MM.1S (cell line): ENCODE measurements at regions not wholly inside any gene's neighbourhood (a gene's known extent, or its start where the extent isn't known, plus 50 kb on each side); places are given as distances from the start of the nearest gene placed in this dataset.

Experiments
- DNase-seq: peaks from one replicate; pipeline ENCODE4 v3.0.0-alpha.2; 2015
- H2AFZ ChIP-seq: fragments of 300-600 bp; sonication (generic); 2 replicates; pipeline ENCODE4 v1.6.0; 2016; ENCODE audit warnings: antibody characterized with exemption, low read length
- H3F3A ChIP-seq: fragments of 300-600 bp; sonication (generic); 2 replicates; pipeline ENCODE4 v1.6.1; 2016; ENCODE audit warnings: mild to moderate bottlenecking, antibody characterized with exemption, low read length, moderate library complexity, mixed read lengths; ENCODE audit not compliant: insufficient read depth
- H3K27ac ChIP-seq: fragments of 300-600 bp; sonication (generic); 2 replicates; pipeline ENCODE4 v1.5.1; 2016; ENCODE audit warnings: mild to moderate bottlenecking, low read length
- H3K27me3 ChIP-seq: fragments of 300-600 bp; sonication (generic); replicated peaks from 2 replicates; pipeline ENCODE4 v1.6.0; 2016; ENCODE audit warnings: low read length; ENCODE audit not compliant: insufficient read depth
- H3K36me3 ChIP-seq: fragments of 300-600 bp; sonication (generic); replicated peaks from 2 replicates; pipeline ENCODE4 v1.6.1; 2016; ENCODE audit warnings: mild to moderate bottlenecking, low read length, mixed read lengths; ENCODE audit not compliant: insufficient read depth
- H3K4me1 ChIP-seq: fragments of 300-600 bp; sonication (generic); 2 replicates; pipeline ENCODE4 v1.6.1; 2016; ENCODE audit warnings: low read length, mixed read lengths
- H3K4me2 ChIP-seq: fragments of 300-600 bp; sonication (generic); 2 replicates; pipeline ENCODE4 v1.6.0; 2016; ENCODE audit warnings: low read depth, low read length
- H3K4me3 ChIP-seq: fragments of 300-600 bp; sonication (generic); 2 replicates; pipeline ENCODE4 v1.5.1; 2016; ENCODE audit warnings: low read length, mixed read lengths
- H3K79me2 ChIP-seq: fragments of 300-600 bp; sonication (generic); 2 replicates; pipeline ENCODE4 v1.6.1; 2016; ENCODE audit warnings: mixed run types, low read length, mixed read lengths
- H3K9ac ChIP-seq: fragments of 300-600 bp; sonication (generic); 2 replicates; pipeline ENCODE4 v1.6.1; 2016; ENCODE audit warnings: low read length, mixed read lengths
- H3K9me2 ChIP-seq: fragments of 300-600 bp; sonication (generic); replicated peaks from 2 replicates; pipeline ENCODE4 v1.6.1; 2016; ENCODE audit warnings: mild to moderate bottlenecking, low read length, mixed read lengths; ENCODE audit not compliant: insufficient read depth
- H3K9me3 ChIP-seq: fragments of 300-600 bp; sonication (generic); replicated peaks from 2 replicates; pipeline ENCODE4 v1.6.1; 2016; ENCODE audit warnings: mild to moderate bottlenecking, low read length, mixed read lengths; ENCODE audit not compliant: insufficient read depth
- H4K20me1 ChIP-seq: fragments of 300-600 bp; sonication (generic); 2 replicates; pipeline ENCODE4 v1.6.1; 2016; ENCODE audit warnings: mild to moderate bottlenecking, low read length, moderate library complexity, mixed read lengths; ENCODE audit not compliant: insufficient read depth
- EZH2 ChIP-seq: fragments of 300-600 bp; sonication (generic); optimal IDR thresholded peaks from 2 replicates; pipeline ENCODE3; 2017; ENCODE audit warnings: low read depth, mild to moderate bottlenecking, antibody characterized with exemption, low read length, mixed read lengths
- EZH2phosphoT487 ChIP-seq: fragments of 300-600 bp; sonication (generic); IDR thresholded peaks from 2 replicates; pipeline ENCODE4 v1.6.1; 2018; ENCODE audit warnings: antibody characterized with exemption, low read length
- TF ChIP-seq, protein P1 (sequence below): fragments of 300-600 bp; sonication (generic); IDR thresholded peaks from 2 replicates; pipeline ENCODE4 v1.5.1; 2016; ENCODE audit warnings: antibody characterized with exemption, low read length, mixed read lengths

DNA sequence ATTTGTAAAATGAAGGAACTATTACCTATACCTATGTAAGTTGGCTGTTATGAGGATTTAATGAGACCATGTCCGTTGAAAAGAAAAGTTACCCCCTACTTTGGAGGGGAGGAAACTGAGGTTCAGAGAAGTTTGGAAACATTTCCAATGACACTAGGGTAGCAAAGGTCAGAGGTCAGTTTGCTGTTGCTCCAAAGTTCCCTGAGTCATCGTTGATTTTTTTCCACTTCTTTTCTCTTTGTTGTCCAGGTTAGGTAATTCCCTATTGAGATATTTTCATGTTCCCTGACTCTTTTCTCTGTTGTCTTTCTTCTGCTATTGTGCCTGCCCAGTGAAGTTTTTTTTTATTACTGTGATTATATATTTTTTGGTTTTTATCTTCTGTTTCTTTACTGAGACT, 213.8 kb upstream of the C1orf174 start:
- no peak overlapping the region for H3K27ac ChIP-seq

DNA sequence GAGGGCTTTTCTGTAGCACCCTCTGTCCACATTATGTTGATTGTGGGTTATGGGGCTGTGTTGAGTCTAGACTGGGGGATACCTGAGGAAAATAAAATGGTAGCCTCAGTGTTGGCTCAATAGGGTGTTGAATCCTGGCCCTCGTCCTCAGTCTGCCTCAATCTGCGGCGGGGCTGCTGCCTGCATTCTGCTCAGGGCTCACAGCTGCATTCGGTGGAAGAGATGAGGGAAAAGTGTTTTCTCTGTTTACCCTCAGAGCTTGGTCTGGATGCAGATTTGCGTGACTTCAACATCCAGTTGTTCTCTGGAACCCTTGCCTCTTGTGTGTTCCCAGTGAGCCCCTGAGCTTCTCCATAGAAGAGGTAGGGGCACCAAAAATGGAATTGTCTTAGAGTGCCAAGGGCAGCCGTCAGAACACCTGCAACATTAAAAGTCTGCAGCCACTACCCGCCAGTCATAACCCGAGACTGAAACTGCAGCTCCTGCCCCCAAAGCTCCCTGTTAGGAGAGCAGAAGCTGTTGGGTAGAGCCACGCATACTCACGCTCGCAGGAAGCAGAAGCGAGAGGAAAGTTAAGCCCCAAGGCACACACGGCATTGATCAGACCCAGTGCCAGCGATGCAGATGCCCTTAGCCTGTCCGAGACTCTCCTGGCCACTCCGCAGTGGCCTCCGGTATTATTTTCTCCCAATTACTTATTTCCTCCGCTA, 215.3 kb upstream of the C1orf174 start:
- TF ChIP-seq EZH2 = no peak
- TF ChIP-seq, protein P1, sequence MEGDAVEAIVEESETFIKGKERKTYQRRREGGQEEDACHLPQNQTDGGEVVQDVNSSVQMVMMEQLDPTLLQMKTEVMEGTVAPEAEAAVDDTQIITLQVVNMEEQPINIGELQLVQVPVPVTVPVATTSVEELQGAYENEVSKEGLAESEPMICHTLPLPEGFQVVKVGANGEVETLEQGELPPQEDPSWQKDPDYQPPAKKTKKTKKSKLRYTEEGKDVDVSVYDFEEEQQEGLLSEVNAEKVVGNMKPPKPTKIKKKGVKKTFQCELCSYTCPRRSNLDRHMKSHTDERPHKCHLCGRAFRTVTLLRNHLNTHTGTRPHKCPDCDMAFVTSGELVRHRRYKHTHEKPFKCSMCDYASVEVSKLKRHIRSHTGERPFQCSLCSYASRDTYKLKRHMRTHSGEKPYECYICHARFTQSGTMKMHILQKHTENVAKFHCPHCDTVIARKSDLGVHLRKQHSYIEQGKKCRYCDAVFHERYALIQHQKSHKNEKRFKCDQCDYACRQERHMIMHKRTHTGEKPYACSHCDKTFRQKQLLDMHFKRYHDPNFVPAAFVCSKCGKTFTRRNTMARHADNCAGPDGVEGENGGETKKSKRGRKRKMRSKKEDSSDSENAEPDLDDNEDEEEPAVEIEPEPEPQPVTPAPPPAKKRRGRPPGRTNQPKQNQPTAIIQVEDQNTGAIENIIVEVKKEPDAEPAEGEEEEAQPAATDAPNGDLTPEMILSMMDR = no peak
- no peak for TF ChIP-seq EZH2phosphoT487
- Histone ChIP-seq H3K27me3 (peaks cover 97% of the 10 kb centered on the region), H3K4me3 (no peak overlapping the region), H3K9ac (no peak overlapping the region), H3K9me2 (no peaks in the 10 kb centered on the region), H3K4me1 (no peaks in the 10 kb centered on the region), H3K79me2 (no peaks in the 10 kb centered on the region), H3K4me2 (no peak overlapping the region), H4K20me1 (no peaks in the 10 kb centered on the region), H3K27ac (no peak overlapping the region), H3K36me3 (no peaks in the 10 kb centered on the region), H2AFZ (no peak overlapping the region), H3K9me3 (no peaks in the 10 kb centered on the region), H3F3A (no peaks in the 10 kb centered on the region)
- DNase-seq = no peak

More for the DNA sequence above, 213.8 kb upstream of the C1orf174 start:
- Histone ChIP-seq H3K9me2 (no peaks in the 10 kb centered on the region), H3K9ac (no peak overlapping the region), H3K36me3 (no peaks in the 10 kb centered on the region), H3K9me3 (no peaks in the 10 kb centered on the region), H2AFZ (no peak overlapping the region), H3K4me3 (no peak overlapping the region), H4K20me1 (no peaks in the 10 kb centered on the region), H3K79me2 (no peaks in the 10 kb centered on the region), H3K4me2 (no peak overlapping the region), H3F3A (no peaks in the 10 kb centered on the region), H3K4me1 (no peaks in the 10 kb centered on the region), H3K27me3 (peaks cover 97% of the 10 kb centered on the region)
- TF ChIP-seq EZH2 (no peak), EZH2phosphoT487 (no peak)
- TF ChIP-seq, protein P1 = no peak
- DNase-seq = no peak

DNA sequence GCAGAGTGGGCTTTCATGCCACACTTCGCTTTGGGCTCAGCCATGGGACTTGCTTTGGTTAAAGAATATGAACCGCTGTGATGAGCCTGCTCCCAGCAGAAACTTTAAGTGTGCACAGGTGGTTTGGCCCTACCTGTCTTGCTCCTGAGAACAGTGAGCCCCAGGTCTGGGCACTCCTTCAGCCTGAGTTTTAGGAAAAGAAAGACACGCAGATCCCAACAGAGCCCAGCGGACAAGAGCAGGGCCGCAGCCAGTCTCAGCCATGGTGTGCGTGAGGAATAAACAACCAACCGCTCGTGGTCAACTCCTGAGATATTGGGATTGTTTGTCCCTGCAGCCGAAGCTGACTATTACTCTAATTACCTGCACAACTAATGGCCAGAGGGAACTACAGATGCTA, 217.1 kb upstream of the C1orf174 start:
- Histone ChIP-seq H3K9ac (no peak overlapping the region), H3F3A (no peaks in the 10 kb centered on the region), H3K4me2 (no peak overlapping the region), H3K4me1 (no peaks in the 10 kb centered on the region), H3K36me3 (no peaks in the 10 kb centered on the region), H3K9me2 (no peaks in the 10 kb centered on the region), H3K9me3 (no peaks in the 10 kb centered on the region), H3K27me3 (peaks cover 98% of the 10 kb centered on the region), H3K79me2 (no peaks in the 10 kb centered on the region), H2AFZ (no peak overlapping the region), H3K4me3 (no peak overlapping the region), H4K20me1 (no peaks in the 10 kb centered on the region), H3K27ac (no peak overlapping the region)
- no peak for DNase-seq
- TF ChIP-seq EZH2phosphoT487 (no peak), EZH2 (no peak)
- TF ChIP-seq, protein P1 = no peak
